Activated naive CD8-positive, alpha-beta T cell treated with anti-CD3 and anti-CD28 coated beads, Interleukin-2, amount 10 ng/mL, durations not matched to agents 7 days and 5 days (primary cell): ENCODE measurements at regions not wholly inside any gene's neighbourhood (a gene's known extent, or its start where the extent isn't known, plus 50 kb on each side); places are given as distances from the start of the nearest gene placed in this dataset.

Experiments used
- ATAC-seq: fragments of 150-1000 bp; cut with Tn5 transposase; one replicate; pipeline ENCODE4 v1.10.0; 2021; ENCODE audit warnings: low read depth, moderate library complexity
- POLR2A ChIA-PET: fragments of 350-600 bp; sonication (Branson Sonifier 250); formaldehyde crosslinking; loops from one replicate; lab custom pipeline; 2021; ENCODE audit warnings: antibody characterized with exemption; lab: Charles Lee
- DNase-seq: peaks from one replicate; pipeline ENCODE4 v3.0.0; 2021
- H3K27ac Mint-ChIP-seq: one replicate; pipeline ENCODE4 v1.8.0; 2022; ENCODE audit warnings: mild to moderate bottlenecking, mixed read lengths
- H3K27me3 Mint-ChIP-seq: one replicate; pipeline ENCODE4 v1.8.0; 2022; ENCODE audit warnings: mild to moderate bottlenecking, moderate library complexity, mixed read lengths
- H3K36me3 Mint-ChIP-seq: one replicate; pipeline ENCODE4 v1.8.0; 2021; ENCODE audit warnings: mild to moderate bottlenecking, mixed read lengths
- H3K4me1 Mint-ChIP-seq: one replicate; pipeline ENCODE4 v1.8.0; 2021; ENCODE audit warnings: mixed read lengths
- H3K4me3 Mint-ChIP-seq: one replicate; pipeline ENCODE4 v1.8.0; 2022; ENCODE audit warnings: mild to moderate bottlenecking, moderate library complexity, mixed read lengths
- H3K9me3 Mint-ChIP-seq: one replicate; pipeline ENCODE4 v1.8.0; 2021; ENCODE audit warnings: mixed read lengths

DNA sequence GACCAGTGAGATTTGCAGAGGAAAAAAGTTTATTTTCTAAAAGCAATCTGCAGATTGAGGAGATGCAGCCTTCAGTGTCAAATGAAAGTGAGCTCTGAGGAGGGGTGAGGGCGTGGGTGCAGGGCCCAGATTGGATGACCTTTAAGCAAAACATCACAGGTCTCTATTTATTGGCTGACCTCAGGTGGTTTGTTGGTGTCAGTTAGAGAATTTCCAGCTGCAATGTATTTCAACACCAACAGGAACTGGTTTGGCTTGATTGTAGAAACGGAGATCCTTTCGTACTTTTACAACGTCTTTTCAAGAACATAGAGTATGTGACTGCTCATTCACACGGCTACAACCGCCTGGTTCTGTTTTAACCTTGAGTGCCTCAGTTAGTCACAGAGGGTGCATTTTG lies 1069.1 kb downstream of the EFNA5 start:
- peaks cover 3% of the 10 kb centered on the region for H3K9me3 Mint-ChIP-seq
- POLR2A ChIA-PET, result no interaction called here
- no peak for DNase-seq
- no peaks in the 10 kb centered on the region for H3K4me1 Mint-ChIP-seq
- H3K4me3 Mint-ChIP-seq, result no peak overlapping the region
- no peaks in the 10 kb centered on the region for H3K27me3 Mint-ChIP-seq
- no peak overlapping the region for H3K27ac Mint-ChIP-seq
- ATAC-seq, result no peak
- H3K36me3 Mint-ChIP-seq, result no peaks in the 10 kb centered on the region

DNA sequence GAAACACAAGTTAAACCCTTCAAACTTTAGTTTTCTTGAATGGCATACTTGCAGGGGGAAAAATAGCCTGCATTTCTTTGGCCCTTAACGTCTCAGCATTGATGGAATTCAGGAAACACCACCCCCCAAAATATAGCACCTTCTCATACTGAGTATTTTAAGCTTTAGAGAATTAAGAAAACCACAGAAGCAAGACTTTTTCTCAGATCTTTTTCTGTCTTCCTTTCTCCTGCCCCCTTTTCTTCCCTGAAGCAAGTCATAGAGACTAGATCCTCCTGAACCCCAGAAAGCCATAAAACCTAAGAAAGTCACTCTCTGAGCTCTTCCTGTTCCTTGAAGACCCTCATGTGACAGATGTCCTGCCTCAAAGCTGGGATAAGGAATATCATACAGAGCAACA lies 1069.9 kb downstream of the EFNA5 start:
- no peak for DNase-seq
- H3K9me3 Mint-ChIP-seq, result peaks cover 3% of the 10 kb centered on the region
- H3K27me3 Mint-ChIP-seq, result no peaks in the 10 kb centered on the region
- POLR2A ChIA-PET, result no interaction called here
- H3K36me3 Mint-ChIP-seq, result no peaks in the 10 kb centered on the region
- H3K4me1 Mint-ChIP-seq, result no peaks in the 10 kb centered on the region
- no peak for ATAC-seq
- H3K4me3 Mint-ChIP-seq, result no peak overlapping the region
- H3K27ac Mint-ChIP-seq, result no peak overlapping the region

DNA sequence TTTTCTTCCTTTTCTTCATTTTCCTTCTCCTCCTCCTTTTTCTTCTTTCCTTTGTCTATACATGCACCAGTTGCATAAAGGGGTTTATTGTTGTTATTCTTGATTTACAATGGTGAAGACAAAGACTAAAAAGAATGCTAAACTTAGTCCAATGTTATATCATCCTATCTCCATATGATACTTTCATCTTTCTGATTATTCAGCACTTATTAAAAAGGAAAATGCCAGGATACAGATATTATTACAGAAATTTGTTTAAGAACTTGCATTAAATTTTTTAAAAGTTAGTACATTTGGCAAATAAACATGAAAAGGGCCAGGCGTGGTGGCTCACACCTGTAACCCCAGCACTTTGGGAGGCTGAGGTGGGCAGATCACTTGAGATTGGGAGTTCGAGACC lies 1074.9 kb downstream of the EFNA5 start:
- no peak overlapping the region for H3K4me3 Mint-ChIP-seq
- H3K27ac Mint-ChIP-seq, result no peak overlapping the region
- no peaks in the 10 kb centered on the region for H3K9me3 Mint-ChIP-seq
- no peaks in the 10 kb centered on the region for H3K36me3 Mint-ChIP-seq
- POLR2A ChIA-PET, result no interaction called here
- no peaks in the 10 kb centered on the region for H3K4me1 Mint-ChIP-seq
- ATAC-seq (no peak), DNase-seq (no peak)
- H3K27me3 Mint-ChIP-seq, result no peaks in the 10 kb centered on the region

DNA sequence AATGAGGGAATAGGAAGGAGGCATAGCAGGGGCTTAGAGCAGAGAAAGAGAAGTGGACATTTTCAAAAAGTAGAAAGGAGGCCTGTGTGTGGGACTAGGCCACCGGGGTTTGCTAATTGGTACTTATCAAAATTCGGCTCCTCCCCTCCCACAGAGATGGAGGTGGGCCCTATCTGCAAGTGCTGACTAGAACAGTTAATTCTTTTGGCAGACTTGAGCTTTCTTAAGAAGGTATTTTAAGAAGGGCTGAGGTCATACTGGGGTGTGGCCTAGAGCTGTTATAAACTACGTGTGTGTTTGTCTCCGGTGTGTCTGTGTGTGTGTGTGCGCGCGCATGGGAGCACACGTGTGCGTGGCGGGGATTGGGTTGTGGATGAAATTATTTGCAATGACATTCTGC lies 1086.5 kb downstream of the EFNA5 start:
- no peaks in the 10 kb centered on the region for H3K36me3 Mint-ChIP-seq

DNA sequence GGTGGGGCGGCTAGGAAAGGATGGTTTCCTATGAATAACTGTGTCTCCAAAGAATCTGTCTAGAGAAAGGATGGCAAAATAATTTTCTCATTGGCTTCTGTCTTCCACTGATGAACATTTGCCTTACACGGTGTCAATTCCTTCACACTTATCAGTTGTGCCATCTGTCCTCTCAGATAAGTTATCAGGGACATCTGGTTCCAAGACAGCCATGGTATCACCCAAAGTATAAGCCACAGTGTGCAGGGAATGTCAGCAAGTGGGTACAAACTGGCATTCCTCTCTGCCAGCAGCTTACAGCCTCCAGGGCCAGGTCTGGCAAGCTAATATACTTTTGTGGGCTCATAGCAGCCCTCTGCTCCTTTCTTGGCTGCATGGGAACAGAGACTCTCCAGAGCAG lies 1092.0 kb downstream of the EFNA5 start:
- Mint-ChIP-seq H3K27me3 (no peaks in the 10 kb centered on the region), H3K4me1 (no peaks in the 10 kb centered on the region), H3K27ac (no peak overlapping the region), H3K9me3 (no peaks in the 10 kb centered on the region), H3K36me3 (no peaks in the 10 kb centered on the region), H3K4me3 (no peak overlapping the region)
- DNase-seq (no peak), ATAC-seq (no peak)
- POLR2A ChIA-PET, result no interaction called here

More for the DNA sequence above, 1086.5 kb downstream of the EFNA5 start:
- Mint-ChIP-seq H3K4me1 (no peaks in the 10 kb centered on the region), H3K27ac (no peak overlapping the region), H3K27me3 (no peaks in the 10 kb centered on the region), H3K4me3 (no peak overlapping the region), H3K9me3 (peaks cover 2% of the 10 kb centered on the region)
- DNase-seq (no peak), ATAC-seq (no peak)
- POLR2A ChIA-PET, result no interaction called here

DNA sequence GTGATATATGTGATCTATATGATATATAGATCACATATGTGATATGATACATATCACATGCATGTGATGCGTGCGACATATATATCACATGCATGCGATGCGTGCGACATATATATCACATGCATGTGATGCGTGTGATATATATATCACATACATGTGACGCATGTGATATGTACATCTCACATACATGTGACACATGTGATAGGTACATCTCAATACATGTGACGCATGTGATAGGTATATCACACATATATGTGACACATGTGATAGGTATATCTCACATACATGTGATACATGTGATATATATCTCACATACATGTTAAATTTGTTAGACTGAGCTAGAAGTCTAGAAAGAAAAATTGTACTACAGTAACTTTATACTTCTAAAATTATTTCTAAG lies 1095.9 kb downstream of the EFNA5 start:
- H3K4me3 Mint-ChIP-seq, result no peak overlapping the region
- no peak overlapping the region for H3K27ac Mint-ChIP-seq
- ATAC-seq, result no peak
- DNase-seq, result no peak
- no peaks in the 10 kb centered on the region for H3K27me3 Mint-ChIP-seq
- H3K36me3 Mint-ChIP-seq, result no peaks in the 10 kb centered on the region
- POLR2A ChIA-PET, result no interaction called here
- no peaks in the 10 kb centered on the region for H3K4me1 Mint-ChIP-seq
- H3K9me3 Mint-ChIP-seq, result no peaks in the 10 kb centered on the region

DNA sequence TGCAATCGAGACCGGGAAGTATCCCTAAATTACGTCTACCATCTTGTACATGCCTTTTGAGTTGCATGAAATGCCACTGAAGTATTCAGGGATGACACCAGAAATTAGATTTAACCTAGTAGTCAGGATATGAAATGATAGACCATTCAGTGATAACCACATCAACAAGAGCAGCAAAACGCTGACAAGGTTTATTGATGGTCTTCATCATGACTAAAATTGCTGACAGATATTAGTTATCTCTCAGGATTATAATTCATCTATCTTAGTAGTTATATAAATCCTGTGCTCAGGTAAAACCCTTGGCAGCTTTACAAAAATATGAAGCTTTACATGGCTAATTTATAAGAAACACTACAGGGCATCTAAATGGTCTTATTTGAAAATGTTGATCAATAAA lies 1104.7 kb downstream of the EFNA5 start:
- ATAC-seq (no peak), DNase-seq (no peak)
- POLR2A ChIA-PET, result no interaction called here
- no peak overlapping the region for H3K4me3 Mint-ChIP-seq
- H3K4me1 Mint-ChIP-seq, result no peaks in the 10 kb centered on the region
- no peaks in the 10 kb centered on the region for H3K27me3 Mint-ChIP-seq
- H3K9me3 Mint-ChIP-seq, result peaks cover 1% of the 10 kb centered on the region
- H3K36me3 Mint-ChIP-seq, result no peaks in the 10 kb centered on the region
- no peak overlapping the region for H3K27ac Mint-ChIP-seq

DNA sequence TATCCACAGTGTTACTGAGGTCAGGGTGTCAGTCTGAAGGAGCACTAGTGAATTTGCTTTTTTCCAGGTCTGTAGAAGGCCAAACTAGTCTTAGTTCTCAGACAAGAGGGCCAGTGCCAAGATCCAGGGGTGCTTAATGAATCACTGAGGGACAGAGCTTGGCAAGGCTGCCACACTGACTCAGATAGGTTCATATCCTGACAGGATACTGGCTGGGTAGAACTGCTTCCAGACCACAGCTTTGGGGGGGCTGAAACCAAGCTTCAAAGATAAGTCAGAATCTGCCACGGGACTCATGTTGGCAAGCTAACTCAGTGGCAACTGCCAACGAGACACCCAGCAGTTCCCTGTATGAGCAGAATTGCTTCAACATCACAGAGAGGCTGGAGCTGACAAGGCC lies 1125.4 kb downstream of the EFNA5 start:
- POLR2A ChIA-PET, result no interaction called here
- Mint-ChIP-seq H3K27me3 (no peaks in the 10 kb centered on the region), H3K4me3 (no peak overlapping the region), H3K36me3 (no peaks in the 10 kb centered on the region), H3K4me1 (no peaks in the 10 kb centered on the region), H3K9me3 (peaks cover 16% of the 10 kb centered on the region), H3K27ac (no peak overlapping the region)
- ATAC-seq (no peak), DNase-seq (no peak)

DNA sequence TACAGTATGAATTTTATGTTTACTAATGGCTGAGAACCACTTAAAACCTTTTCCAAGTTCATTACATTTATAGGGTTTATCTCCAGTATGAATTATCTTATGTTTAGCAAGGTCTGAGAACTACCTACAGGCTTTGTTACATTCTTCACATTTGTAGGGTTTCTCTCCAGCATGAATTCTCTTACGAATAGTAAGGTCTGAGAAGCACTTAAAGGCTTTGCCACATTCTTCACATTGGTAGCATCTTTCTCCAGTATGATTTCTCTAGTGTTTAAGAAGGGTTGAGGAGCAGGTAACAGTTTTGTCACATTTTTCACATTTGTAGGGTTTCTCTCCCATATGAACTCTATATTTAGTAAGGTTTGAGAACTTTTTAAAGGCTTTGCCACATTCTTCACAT lies 1127.4 kb downstream of the EFNA5 start:
- ATAC-seq, result no peak

DNA sequence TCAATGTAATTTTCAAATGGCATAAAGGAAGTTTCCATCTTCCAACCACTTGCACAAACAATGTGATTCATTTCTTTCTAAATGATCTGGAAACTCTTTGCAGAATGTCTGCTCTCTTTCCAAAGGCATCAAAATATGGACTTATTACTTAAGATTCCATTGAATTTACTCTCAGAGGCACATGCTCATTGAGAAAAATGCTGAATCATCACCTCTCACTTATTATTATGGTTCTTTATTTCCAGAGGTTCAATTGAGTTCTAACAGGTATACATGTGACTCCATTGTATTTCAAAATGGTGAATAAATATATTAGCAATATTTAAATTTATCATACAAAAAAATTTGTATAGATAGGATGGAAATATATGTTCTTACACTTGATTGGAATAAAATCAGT lies 1140.6 kb downstream of the EFNA5 start:
- Mint-ChIP-seq H3K27me3 (no peaks in the 10 kb centered on the region), H3K4me3 (no peak overlapping the region), H3K4me1 (no peaks in the 10 kb centered on the region), H3K27ac (no peak overlapping the region), H3K36me3 (no peaks in the 10 kb centered on the region), H3K9me3 (peaks cover 3% of the 10 kb centered on the region)
- DNase-seq (no peak), ATAC-seq (no peak)
- POLR2A ChIA-PET, result no interaction called here

More for the DNA sequence above, 1127.4 kb downstream of the EFNA5 start:
- Mint-ChIP-seq H3K36me3 (no peaks in the 10 kb centered on the region), H3K27ac (no peak overlapping the region), H3K4me3 (no peak overlapping the region), H3K9me3 (peaks cover 21% of the 10 kb centered on the region), H3K4me1 (no peaks in the 10 kb centered on the region), H3K27me3 (no peaks in the 10 kb centered on the region)
- no peak for DNase-seq
- POLR2A ChIA-PET, result no interaction called here

DNA sequence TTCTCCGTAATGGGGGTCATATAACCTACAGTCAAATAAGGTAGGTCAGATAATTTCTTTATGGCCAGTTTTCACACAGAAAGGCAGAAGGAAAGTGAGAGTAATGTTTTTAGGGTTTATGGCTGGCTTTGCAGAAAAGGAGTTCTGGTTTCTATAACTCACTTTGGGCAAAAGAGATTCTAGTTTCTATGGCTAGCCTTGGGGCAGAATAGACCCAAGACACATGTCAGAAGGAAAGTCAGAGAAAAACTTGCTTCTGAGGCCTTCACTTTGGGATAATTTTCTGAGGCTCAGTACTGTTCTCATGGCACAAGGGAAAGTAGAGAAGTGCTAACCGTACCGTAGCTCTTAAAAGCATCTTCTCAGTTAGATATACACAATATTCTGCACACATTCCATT lies 1145.3 kb downstream of the EFNA5 start:
- no peak overlapping the region for H3K4me3 Mint-ChIP-seq
- H3K27ac Mint-ChIP-seq, result no peak overlapping the region
- no peaks in the 10 kb centered on the region for H3K36me3 Mint-ChIP-seq
- DNase-seq, result no peak
- H3K9me3 Mint-ChIP-seq, result peaks cover 2% of the 10 kb centered on the region
- POLR2A ChIA-PET, result no interaction called here
- H3K27me3 Mint-ChIP-seq, result no peaks in the 10 kb centered on the region
- H3K4me1 Mint-ChIP-seq, result no peaks in the 10 kb centered on the region
- ATAC-seq, result no peak

DNA sequence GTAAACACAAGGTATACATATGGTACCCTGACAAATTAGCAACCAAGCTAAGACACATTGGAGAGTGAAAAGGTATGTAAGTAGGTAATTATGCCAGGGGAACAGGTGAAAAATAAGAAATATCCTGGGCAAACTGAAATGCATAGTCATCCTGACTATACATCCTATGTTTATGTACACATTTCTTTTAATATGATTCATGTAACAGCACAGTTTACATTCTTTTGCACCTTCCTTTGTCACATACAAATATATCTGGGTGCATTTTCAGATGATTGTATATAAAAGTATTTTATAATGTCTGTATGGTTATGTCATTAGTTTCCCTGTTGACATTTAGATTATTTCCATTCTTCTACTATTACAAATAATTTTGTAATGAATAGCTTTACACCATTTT lies 1146.9 kb downstream of the EFNA5 start:
- Mint-ChIP-seq H3K27ac (no peak overlapping the region), H3K9me3 (peaks cover 2% of the 10 kb centered on the region), H3K36me3 (no peaks in the 10 kb centered on the region), H3K4me3 (no peak overlapping the region), H3K4me1 (no peaks in the 10 kb centered on the region), H3K27me3 (no peaks in the 10 kb centered on the region)
- POLR2A ChIA-PET, result no interaction called here
- DNase-seq, result no peak
- no peak for ATAC-seq

DNA sequence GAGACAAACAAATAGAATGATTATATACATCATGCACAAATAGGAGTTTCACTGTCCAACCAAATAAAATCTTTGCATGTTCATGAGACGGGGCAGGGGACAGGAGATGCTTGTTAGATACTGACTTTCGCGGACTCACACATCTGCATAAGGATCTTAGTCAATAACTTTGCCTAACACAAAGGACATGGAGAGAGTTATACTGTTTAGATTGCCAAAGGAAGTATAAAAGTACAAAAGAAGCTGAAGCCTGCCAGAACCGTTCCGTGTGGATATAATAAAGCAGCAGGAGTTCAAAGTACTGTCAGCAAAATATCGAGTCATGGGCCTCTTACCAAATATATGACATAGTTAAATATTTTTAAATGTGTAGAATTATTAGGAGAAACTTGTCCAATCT lies 1148.4 kb downstream of the EFNA5 start:
- DNase-seq (no peak), ATAC-seq (no peak)
- no peaks in the 10 kb centered on the region for H3K4me1 Mint-ChIP-seq
- no peaks in the 10 kb centered on the region for H3K27me3 Mint-ChIP-seq
- H3K4me3 Mint-ChIP-seq, result no peak overlapping the region
- no peaks in the 10 kb centered on the region for H3K36me3 Mint-ChIP-seq
- POLR2A ChIA-PET, result no interaction called here
- H3K9me3 Mint-ChIP-seq, result peaks cover under 1% of the 10 kb centered on the region
- H3K27ac Mint-ChIP-seq, result no peak overlapping the region

DNA sequence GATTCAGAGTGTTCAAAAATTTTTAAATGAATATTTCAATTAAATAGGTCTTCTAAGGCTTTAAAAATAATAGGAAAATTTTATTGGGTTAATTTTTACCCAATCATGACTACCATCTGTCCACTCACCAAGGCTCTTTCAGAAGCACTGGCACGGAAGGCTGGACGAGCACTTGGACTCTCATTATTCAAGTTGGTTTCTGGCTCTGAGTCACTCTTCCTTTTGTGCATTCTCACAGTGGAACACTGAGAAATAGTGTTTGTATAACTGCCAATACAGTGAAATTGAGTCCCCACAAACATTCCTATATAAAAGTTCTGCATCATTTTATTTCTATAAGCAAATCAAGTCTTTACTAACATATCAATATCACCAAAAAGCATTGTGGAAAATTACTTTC lies 1149.0 kb downstream of the EFNA5 start:
- ATAC-seq (no peak), DNase-seq (no peak)
- Mint-ChIP-seq H3K36me3 (no peaks in the 10 kb centered on the region), H3K27me3 (no peaks in the 10 kb centered on the region), H3K4me3 (no peak overlapping the region), H3K27ac (no peak overlapping the region), H3K4me1 (no peaks in the 10 kb centered on the region), H3K9me3 (peaks cover 3% of the 10 kb centered on the region)
- POLR2A ChIA-PET, result no interaction called here

DNA sequence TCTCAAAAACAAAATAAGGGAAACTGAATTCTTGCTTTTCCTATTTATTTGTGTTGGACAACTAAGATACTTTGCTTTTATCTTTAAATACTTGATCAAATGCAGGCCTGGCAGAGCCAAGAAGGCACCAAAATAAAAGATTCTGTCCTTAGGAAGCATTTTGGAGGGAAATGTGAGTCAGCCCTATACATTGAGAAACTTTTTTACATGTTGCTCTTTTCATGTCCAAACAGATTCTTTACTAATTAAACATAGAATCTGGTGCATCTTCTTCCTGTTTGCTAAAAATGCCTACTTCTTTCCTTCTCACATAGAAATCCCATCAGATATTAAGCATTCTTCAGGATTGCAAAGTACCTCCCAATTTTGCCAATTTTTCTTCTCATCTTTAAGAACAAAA lies 1160.4 kb downstream of the EFNA5 start:
- H3K27me3 Mint-ChIP-seq, result no peaks in the 10 kb centered on the region
- no peaks in the 10 kb centered on the region for H3K4me1 Mint-ChIP-seq
- no peak for DNase-seq
- POLR2A ChIA-PET, result no interaction called here
- no peak for ATAC-seq
- no peak overlapping the region for H3K27ac Mint-ChIP-seq
- no peak overlapping the region for H3K4me3 Mint-ChIP-seq
- peaks cover 8% of the 10 kb centered on the region for H3K9me3 Mint-ChIP-seq
- no peaks in the 10 kb centered on the region for H3K36me3 Mint-ChIP-seq
